Right renal pelvis (tissue), 4 donors: ENCODE measurements at regions not wholly inside any gene's neighbourhood (a gene's known extent, or its start where the extent isn't known, plus 50 kb on each side); places are given as distances from the start of the nearest gene placed in this dataset.

Experiments used
- DNase-seq, 4 donors: peaks; one replicate each; pipeline ENCODE4 v3.0.0-alpha.2; 2013; ENCODE audit warnings: low read depth in 4 of 4, low spot score in 3 of 4, missing footprints in 1 of 4

GRCh38 chr2:145685383-145686050, 1165.6 kb upstream of the ZEB2 start:
- no peak for DNase-seq

DNA sequence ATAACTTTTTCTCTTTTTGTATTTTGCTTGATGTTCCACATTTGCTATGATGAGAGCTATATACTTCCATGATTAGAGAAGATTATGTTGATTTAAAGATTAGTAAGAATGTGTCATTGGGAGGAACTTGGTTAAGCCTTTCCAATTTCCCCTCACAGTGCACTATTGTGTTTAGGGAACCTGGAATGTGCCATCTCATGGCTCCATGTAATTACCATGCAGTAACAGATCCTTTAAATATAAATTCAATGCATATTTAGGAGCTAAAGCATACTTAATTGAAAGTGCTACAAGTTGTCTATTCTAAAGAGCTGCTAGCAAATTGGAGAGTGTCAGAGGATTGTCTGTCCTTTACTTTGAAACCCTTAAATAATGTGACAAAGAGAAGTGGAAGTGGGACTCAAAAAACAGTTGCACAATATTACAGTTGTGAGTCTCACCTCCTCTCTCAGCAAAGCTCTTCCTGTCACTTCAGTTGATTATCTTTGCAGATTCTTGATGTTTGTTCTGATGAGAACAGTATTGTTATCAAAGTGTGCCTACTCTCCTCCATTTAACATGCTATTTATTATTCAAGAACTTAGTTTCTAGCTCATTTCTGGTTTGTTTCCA, 1162.7 kb upstream of the ZEB2 start:
- no peak for DNase-seq

GRCh38 chr2:145680276-145680675, 1160.4 kb upstream of the ZEB2 start:
- no peak for DNase-seq

DNA sequence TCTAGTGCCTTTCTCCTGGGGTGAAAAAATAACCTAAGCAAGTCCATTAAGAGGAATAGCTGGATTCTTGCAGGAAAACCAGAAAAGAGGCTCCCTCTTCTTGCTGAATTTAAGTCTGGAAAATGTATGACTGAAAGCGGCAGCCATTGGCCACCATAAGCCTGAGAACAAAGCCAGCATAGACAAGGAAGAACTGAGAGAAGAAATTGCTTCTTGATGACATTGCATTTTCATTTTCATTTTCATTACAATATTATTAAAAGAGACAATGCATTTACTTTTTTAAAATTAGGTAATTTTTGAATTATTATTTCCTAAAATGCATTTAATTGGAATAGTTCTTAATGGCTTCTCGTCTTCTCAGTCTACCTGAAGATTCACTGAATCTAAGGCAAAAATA, 1157.5 kb upstream of the ZEB2 start:
- DNase-seq, result no peak

GRCh38 chr2:145674705-145675104, 1154.8 kb upstream of the ZEB2 start:
- no peak for DNase-seq

DNA sequence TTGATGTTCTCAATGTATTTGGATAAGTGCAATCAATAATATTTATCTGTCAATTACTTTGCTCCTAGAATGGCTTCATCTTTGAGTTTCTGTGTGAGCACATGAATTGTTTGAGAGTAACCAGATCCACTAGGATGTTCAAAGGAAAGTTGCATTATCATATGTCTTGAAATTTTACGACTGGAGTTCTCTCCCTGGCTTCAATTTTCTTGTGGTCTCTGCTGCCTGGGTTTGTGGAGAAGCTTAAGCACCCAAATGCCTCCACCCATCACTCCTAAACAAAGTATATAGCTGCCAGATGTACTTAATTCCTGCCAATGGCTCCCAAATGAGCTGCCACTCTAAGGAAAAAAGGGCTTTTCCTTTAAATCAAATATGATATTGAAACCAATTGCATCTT, 1149.4 kb upstream of the ZEB2 start:
- no peak for DNase-seq

DNA sequence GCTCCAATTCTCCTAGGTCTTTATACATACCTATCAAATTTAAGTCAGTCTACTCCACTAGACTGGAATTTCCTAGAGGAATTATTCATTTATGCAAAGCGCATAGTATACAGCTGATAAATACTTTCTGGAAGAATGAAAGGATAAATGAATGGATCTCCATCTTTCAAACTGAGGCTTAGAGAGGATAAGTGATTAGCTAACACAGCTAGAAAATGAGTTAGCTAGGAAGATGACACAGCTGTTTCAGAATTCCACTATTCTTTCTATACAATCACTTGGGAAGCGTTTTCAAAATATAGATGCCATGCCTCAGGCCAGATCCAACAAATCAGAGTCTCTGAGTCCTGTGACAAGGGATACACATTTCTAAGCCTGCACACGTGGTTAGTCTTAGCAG, 1146.6 kb upstream of the ZEB2 start:
- DNase-seq, result no peak

- DNase-seq, result no peak
Measured at GRCh38 chr2:145657265-145657664, 1137.3 kb upstream of the ZEB2 start.

DNA sequence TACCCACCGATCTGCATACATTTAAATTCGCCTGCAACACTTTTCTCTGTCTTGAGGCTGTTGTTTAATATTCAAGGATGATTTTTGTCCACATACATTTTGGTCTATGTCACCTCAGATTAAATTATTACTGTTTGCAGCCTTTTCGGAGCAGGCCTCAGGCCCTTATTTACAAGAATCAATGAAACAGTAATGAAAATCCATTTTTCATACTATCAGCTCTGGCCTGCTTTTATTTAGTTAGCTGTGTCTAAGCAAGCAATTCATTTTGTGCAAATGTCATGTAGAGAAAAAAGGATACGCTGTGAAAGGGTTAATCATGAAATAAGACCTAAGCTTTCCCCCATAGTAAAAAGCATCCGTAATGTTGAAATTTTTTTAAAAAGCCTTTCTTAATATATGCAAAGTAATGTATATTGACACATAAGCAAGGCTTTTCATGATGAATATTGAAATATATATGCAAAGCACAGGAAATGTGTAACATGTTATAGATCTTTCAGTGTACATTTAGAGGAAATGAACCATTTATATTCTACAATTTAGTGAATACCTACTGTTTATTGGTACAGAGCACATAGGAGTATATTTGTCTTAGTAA, 1135.3 kb upstream of the ZEB2 start:
- DNase-seq, result no peak

DNA sequence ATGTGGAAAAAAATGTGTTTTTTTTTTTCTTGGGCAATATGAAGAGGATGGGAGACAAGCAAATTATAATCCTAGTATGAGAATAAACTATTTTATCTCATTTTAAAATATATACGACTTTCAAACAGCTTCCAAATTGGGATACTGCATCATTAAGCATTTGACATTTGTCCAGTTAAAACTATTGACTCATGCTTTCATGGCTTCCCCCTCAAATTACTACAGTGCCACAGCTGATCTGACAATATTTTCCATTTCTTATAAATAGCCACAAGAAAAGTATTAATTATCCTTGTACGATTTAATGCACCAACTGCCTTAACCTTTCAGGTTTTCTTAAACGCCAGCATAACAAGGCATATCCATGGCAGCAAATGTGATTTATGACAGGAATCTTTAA, 1134.8 kb upstream of the ZEB2 start:
- DNase-seq, result no peak

DNA sequence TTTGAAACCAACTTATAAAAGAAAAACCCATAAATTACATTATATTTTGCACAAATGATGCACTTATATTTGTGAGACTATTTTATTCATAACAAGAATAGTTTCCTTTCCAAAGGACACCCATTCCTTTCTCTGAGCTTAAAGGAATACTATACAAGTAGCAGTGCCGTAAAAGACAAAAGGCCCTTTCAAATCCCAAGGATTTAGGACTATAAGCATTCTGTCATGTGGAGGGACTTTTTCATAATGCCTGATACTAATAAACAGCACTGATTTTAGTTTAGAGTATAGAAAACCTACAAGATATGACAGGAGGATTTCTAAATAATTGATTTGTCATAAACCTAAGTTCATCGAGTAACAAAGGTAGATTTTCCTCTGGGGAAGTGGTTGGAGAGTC, 1134.2 kb upstream of the ZEB2 start:
- no peak for DNase-seq

DNA sequence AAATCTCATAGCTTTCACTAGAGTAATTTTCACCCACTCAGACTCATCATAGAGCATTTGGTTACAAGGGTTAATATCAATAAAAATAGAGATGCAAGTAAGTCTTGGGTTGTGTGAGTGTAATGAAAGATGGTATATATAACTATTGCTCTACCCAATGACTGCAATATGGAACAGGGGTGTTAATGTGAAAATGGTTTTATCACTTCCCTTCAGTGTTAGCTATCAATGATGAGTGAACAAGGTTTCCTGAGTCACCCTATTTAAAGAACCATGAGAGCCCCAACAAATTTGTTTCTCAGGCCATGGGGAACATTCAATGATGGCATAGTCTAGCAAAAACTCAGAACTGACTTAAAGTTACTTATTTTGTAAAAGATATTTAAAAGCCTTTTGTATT, 1133.6 kb upstream of the ZEB2 start:
- no peak for DNase-seq

- peak in 1 of 4 donors; percentile 16 for DNase-seq
Measured at GRCh38 chr2:145652571-145653545, 1132.9 kb upstream of the ZEB2 start.

- no peak for DNase-seq
Measured at GRCh38 chr2:145652036-145652435, 1132.1 kb upstream of the ZEB2 start.

DNA sequence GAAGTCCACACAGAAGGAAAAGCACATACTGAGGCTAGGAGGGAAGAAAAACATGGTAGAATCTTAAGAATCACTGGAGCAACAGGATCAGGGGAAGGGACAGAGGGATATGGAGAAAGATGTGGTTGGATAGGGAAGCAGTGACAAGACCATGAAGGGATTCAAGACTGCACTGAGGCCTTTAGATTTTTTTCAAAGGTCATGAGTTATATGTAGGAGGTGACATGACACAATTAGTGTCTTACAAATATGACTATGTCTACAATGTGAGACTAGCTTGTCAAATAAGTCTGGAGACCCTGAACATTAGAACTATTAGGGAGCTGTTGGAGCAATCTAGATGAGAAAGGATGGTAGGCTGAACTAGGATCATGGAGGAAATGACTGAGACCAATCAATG, 1130.3 kb upstream of the ZEB2 start:
- DNase-seq, result no peak

- DNase-seq, result no peak
Measured at GRCh38 chr2:145649061-145649460, 1129.1 kb upstream of the ZEB2 start.

DNA sequence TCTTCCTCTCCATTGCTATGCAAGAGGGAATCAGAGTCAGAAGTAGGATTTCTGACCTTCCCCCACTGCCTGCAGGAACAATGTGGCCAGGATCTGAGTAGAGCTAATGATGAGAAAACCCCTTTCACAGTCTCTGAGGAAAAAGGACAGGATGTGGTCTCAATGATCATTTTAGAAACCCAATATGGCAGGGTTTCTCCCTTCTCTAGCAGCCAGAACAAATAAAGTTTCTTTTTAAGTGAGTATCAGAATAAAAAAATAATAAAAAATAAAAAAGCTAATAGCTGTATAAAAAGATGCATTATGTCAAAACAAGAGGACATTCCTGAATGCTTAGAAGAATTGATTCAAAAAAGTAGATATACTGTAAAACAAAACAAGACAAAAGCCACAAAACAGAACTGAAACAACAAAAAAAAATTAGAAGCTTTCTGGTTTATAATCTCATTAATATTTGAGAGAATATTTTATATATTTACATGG, 1124.9 kb upstream of the ZEB2 start:
- DNase-seq, result no peak

GRCh38 chr2:145638675-145639074, 1118.8 kb upstream of the ZEB2 start:
- no peak for DNase-seq

- no peak for DNase-seq
Measured at GRCh38 chr2:145635706-145636427, 1115.9 kb upstream of the ZEB2 start.

DNA sequence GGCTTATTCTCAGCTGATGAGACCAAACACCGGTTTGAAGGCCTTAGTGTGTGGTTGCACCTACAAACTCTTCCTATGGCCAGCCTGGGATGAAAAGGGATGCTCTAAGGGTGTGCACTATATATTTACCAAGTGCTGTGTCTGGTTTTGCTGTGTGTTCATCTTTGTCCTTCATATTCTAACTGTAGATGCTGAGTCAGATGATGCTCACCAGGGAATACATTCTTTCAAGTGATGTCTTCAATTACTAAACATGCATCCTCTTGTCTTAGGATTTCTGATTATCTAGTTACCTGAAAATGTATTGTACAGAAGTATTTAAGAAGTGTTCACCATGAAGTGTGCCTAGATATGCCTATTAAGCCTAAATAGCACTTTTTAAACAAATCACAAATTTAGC, 1111.6 kb upstream of the ZEB2 start:
- DNase-seq, result no peak
